T-helper 2 cell (primary cell): ENCODE measurements at regions not wholly inside any gene's neighbourhood (a gene's known extent, or its start where the extent isn't known, plus 50 kb on each side); places are given as distances from the start of the nearest gene placed in this dataset.

ENCODE experiments used
- DNase-seq, 5 experiments: peaks; one replicate each; pipeline versions ENCODE4 v3.0.0 to v3.0.0-alpha.2; 2012 to 2022

DNA sequence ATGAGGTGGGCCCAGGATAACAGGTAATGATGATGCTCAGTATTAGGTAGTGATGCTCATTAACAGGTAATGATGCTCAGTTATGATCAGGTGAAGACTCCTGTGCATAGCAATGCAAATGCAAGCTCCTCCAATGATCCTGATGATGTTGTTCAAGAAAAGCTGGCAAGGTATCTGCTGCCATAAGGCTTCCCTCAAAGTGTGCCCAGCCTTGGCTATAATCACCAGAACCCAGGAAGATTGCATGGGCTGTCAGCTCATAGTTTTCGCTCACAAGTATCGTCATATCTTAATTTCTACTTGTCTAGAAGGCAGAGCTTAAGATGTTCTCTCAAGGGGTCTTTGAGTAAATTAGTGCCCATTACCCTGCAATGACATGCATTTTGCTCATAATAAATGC, 366.2 kb upstream of the CLNK start:
- no peak for DNase-seq

DNA sequence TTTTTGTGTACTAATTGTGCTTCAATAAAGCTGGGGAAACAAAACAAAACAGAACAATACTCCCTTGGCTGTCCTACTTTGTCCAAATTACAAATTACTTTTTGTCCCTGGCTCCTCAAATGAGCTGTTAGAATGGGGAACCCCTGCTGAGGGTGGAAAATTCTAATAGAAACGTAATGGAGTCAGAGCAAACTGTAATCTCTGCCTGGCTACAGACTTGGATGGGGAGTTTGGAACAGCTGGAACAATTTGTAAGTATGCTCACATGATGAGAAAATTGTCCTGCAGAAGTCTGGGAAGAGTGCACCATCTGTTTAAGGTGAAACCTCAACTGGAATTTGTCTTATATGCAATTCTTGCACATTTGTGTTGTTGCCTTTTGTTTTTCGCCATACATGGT, 364.4 kb upstream of the CLNK start:
- DNase-seq: no peak

DNA sequence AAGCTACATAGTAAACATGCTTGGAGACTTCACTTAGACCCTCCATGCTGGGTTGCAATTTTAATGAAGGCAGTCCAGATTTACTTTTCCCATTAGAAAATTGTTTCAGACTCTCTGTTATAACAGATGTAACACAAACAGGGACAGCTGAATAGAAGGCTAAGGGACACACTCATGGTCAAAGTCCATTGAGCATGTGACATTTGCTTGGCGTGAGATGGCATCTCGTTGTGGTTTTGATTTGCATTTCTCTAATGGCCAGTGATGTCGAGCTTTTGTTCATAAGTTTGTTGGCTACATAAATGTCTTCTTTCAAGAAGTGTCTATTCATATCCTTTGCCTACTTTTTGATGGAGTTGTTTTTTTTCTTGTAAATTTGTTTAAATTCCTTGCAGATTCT, 358.2 kb upstream of the CLNK start:
- no peak for DNase-seq

DNA sequence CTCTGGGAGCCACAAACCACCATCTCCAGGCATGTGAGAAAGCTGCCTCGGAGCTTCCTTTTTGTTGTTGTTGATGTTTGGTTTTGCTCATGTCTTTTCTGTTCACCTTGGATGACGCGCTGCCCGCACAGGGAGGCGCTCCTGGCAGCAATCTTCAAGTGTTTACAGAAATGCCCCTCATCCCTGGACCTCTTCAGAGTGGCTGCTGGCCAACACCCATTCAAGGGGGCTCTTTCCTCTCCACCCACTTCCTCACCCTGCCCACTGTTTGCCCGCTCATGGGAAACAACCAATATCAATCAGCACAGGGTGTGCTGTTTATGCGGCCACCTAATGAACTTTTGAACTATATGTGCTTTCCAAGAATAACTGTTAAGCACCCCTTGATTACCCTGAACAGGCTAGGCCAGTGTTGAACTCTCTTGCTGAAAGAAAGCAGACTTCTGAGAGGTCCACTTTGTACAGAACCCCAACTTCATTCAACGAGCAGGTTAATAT, 355.1 kb upstream of the CLNK start:
- DNase-seq: no peak

DNA sequence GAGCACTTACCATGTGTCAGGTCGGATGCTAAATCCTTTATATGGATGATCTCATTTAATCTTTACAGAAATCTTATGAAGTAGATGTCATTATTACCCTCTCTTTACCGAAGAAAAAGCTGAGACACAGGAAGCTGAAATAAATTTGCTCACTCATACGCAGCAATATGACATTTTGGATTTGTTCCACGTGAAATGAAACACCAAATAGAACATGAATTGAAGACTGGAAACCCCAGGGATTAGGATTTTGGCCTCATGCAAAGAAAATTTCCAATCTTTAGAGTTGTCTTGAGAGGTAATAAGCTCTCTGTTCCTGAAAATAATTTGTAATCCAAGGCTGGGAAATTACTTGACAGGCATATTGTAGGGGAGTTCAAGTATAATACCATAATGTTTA, 354.4 kb upstream of the CLNK start:
- DNase-seq: no peak

DNA sequence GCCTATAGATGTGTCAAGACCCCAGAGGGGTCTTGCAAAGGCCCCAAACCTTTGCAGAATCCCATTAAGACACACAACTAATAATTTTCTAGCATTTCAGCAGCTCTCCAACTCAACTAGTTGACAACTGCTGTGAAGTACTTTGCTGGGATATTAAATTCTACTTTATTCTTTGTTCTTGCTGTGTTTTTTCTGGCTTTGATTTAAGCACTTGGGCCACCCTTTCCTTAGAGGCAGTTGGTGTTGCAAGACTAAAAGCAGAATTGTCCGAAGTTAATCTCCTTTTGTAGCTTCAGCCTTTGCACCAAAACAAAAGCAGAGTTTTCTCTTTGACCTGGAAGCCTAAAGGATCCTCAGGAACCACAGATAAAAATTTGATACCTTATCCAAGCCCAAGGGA, 353.1 kb upstream of the CLNK start:
- no peak for DNase-seq

DNA sequence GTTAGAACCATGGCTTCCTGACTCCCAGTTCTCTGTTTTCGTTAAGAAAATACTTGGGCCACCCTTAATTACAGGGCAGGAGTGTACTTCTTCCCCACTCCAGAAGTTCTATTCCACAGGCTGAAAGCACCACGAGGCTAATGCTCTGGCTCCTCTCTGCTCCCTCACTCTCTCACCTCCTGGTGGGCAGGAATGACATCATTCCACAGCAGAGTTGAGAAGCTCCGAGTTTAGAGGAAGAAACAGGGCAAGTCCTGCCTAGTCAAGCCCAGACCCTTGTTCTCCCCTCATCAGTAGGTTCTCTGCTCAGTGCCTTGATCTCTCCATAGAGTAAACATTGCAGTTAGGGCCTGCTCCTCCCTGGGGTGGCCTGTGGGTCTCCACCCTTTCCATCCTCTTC, 343.8 kb upstream of the CLNK start:
- no peak for DNase-seq

DNA sequence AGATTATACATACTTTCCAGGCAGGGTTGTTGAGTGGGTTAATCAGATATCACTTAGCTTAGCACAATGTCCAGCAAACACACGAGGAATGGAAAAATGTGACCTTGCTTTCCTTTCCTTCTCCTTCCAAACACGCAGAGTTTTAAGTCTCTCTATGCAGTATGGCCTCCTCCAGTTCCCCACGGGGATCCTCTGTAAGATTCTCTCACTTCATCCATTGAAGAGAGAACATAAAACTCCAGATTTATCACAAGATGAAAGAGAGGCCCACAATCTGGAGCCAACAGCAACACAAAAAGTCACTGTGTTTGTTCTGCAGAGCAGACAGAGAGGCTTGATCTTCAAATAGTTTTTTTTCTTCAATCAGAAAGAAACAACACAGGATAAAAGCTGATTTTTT, 336.8 kb upstream of the CLNK start:
- DNase-seq: no peak

DNA sequence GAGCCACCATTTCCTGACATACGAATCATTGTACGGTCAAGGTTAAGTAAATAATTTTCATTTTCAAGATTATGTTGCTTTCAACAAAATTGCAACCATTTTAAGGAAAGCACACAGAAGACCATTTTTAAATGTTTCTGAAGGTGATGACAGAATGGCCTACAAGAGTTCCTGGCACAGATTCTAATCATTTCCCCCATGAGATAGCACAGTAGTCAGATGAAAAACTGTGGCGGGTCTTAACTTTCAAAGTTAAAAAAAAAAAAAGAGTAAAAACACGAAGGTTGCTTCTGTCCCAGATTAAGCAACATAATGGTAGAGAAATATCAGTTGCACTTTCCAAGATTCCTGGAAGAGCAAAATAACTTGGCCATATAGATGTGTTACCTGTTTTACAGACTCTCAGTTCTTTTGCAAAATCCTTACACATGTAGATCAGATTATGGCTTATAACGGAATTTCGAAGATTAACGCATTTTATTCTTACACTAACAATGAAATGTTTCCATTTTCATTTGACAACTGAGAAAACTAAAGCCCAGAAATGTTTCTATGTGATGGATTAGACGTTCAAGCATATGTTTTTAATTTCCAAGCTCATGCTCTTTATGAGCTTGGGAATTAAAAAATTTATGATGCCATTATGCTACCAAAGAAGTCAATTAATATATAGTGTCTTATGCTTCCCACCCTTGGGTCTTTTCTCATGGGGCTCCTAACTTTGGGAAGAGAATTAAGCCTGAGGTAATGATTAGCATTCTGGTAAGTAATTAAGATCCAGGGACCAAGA, 335.1 kb upstream of the CLNK start:
- DNase-seq: no peak

DNA sequence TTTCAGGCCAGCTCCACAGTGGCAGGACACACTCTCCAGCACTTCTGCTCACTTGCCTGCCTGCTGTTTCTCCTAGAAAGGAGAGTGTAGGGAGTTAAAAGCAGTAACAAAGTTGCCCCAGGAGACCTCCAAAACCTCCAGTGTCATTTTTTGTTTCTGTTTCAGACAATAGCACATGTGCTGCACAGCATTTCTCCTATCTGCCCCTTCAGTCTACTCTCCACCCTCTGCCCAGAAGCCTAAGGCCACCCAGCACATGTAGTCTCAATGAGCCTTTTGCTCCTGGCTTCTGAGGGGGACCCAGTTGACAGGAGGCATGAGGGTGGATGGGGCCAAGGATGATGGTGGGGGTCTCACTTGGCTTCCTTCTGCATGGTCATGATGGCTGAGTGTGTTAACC, 329.6 kb upstream of the CLNK start:
- DNase-seq: no peak

DNA sequence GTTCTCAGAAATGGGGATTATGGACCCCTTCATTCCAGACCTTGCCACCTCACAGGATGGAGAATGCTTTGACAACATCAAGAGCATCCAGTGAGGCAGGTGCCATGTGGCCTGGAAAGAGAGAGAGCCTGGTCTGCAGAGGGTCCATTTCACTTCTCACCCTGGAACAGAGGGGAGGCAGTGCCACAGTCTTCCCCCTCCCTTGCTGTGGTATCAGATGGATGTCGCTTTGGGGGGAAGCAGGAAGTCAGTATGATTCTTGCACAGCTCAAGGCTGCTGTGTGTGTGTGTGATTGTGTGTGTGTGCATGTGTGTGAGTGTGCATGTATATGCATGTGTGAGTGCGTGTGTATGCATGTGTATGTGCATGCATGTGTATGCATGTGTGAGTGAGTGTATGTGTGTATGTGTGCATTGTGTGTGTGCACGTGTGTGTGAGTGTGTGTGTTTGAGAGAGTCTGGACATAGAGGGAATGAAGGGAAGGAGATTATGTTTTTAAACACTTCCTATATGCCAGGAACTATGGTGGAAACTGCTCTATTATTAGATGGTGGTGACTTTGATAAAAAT, 328.6 kb upstream of the CLNK start:
- no peak for DNase-seq

DNA sequence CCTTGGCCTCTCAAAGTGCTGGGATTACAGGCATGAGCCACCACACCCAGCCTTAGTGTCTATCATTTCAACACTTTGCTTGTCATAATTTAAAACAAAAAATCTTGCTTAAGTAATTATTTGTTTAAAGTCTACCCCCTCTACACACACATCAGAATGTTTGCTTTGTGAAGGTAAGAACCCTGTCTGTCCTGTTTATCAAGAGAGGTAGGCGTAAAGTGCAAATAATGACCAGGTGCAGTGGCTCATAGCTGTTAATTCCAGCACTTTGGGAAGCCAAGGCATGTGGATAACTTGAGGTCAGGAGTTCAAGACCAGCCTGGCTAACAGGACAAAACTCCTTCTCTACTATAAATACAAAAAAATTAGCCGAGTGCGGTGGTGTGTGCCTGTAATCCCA, 326.7 kb upstream of the CLNK start:
- DNase-seq: no peak

DNA sequence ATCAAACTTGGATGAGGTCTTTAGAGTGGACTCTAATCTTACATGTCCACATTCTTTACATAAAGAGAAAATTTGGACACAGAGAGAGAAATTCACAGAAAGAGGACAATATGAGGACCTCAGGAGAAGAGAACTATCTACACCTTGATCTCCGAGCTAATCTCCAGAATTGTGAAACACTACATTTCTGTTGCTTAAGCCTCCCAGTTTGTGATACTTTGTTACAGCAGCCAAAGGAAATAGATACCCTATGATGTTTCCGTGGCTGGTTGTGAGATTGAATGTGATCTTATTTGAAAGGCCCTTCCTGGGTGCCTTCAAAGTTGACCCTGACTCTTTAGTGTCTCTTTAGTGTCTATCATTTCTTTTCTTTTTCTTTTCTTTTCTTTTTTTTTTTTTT, 326.1 kb upstream of the CLNK start:
- DNase-seq: no peak

DNA sequence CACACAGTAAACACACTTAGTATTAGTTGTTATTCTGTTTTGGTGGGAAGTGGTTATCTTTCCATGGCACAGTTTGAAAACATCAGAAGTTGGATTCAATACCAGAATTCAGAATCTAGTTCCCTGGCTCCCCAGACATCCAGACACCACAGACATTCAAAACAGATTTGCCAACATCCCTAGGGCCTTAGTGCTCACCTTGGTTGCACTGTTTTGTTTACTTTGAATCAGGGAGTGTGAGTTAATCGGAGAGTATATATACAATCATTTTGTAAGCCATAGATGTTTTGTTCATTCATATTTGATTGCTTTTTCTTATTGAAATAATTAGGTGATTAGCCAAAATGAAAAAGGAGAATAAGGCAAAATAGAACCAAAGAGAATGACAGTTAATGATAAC, 324.7 kb upstream of the CLNK start:
- DNase-seq: no peak

DNA sequence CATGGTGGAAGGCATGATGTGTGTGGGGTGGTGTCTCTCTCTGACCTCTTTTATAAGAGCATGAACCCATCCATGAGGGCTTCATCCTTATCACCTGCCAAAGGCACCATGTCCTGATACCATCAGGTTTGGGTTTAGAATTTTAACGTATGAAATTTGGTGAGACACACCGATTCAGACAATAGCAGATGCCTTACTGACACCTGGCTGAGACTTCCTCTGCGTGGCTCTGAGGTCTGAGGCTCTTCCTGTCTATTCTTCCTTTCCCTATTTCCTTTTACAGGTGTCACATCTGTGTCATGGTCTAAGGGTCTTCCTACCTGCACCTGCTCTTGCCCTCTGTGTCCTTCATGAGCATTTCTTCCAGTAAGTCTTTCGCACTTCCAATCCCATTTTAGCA, 320.7 kb upstream of the CLNK start:
- DNase-seq: no peak

DNA sequence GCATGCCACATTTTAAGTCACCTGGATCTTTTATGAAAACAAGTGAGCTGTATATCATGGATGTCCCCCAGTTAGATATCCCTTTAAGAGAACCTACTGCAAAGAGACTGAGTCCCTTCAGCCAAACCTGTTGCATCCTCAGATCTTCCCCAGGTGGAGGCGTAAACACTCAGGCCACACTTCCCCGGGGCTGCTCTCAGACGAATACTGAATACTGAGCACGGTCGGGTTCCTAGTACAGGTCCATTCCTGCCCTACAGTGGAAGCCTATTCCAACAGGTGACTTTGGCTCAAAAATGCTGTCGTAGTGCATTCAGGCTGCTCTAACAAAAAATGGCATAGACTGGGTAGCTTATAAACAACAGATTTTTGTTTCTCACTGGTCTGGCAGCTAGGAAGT, 320.2 kb upstream of the CLNK start:
- DNase-seq: no peak

DNA sequence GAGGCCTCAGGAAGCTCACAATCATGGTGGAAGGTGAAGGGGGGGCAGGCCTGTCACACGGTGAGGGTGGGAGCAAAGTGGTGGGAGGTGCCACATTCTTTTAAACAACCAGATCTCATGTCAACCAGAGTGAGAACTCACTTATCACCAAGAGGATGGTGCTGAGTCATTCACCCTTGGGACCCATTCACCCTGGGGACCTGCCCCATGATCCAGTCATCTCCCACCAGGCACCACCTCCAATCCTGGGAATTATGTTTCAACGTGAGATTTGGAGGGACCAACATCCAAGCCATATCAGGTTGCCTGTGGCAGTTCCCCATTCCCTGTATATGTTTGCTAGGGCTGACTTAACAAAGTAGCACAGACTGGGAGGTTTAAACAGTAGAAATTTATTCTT, 318.4 kb upstream of the CLNK start:
- no peak for DNase-seq

DNA sequence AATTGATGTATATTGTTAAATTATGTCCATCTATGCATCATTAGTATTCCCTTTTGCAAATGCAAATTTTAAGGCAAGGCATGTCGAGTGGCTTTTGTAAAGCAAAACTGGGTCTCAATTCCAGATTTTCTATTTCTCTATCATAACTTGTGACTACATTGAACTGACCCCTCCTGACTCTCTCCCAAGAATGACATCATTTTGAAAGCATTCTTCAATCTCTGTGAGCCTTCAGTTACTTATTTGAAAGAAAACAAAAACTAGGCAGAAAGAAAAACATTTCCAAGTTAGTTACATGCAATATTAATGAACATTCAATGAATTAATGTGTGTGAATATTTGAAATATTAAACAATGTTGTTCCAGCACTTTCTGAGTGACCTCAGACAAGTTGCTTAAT, 314.3 kb upstream of the CLNK start:
- DNase-seq: no peak

DNA sequence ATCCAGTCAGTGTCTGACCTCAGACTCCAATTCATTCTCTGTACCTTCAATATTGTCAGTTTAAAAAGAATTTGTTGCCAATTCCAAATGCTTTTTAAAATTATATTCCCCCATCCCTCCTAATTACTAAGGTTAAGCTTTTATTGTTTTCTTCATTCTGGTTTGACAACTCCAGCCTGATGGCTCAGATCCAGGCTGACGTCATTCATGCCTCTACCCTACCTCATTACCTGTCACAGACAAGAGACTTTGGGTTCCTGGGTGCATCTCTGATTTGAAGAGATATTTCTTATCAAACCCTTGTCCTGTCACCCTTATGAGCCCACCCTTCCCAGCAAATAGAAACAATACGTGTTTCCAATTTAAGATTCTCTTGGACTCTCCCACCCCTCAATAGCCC, 300.2 kb upstream of the CLNK start:
- no peak for DNase-seq

DNA sequence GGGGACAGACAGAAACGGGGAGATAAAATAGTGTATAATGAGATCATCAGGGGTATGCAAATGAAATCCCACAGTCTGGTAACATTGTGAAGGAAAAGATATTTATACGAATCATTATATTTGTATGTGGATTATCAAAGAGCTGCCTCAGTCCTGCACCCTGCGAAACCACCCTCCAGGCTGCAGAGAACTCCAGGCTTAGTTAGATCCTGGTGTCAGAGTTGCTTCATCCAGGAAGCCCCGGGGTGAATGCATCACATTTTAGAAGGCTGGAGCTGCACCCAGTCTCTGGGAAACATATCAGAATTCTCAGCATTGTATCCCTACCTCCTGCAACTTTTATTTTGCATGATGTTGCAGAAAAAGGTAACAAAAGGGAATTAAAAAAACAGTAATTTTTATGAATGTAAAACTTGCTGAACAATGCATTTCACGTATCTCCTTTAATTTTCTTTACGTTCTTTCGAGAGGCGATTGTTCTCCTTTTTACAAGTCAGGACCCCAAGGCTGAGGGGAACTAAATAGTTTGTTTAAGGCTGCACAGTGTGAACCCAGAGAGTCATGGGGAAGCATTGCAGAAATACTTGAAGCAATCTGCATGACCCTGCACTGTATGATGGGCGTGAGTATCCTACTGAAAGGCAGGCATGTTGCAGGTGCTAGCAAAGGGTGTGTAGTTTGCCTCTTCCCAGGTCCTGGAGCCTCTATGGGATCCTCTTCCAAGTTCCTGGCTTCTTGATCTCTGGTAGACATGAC, 299.5 kb upstream of the CLNK start:
- DNase-seq: no peak

DNA sequence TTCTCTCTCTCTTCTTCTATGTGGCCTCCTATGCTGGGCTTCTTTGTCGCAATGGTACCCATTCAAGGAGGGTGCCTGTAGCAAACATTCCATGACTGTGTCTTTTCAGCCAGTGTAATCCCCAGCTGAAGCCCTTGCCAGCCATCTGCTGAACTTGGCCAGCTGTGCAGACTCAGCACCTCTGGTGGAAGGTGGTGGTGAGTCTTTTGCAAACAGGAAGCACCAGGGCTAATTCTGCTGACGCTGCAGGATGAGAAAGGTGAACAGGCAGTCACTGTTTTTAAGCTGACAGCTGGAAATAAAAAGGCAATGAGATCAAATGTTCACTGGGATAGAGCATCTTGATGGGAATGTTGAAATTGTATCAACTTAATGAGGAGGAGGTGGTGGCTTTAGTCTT, 298.7 kb upstream of the CLNK start:
- peak in 1 of 5 experiments; percentile 78 for DNase-seq

DNA sequence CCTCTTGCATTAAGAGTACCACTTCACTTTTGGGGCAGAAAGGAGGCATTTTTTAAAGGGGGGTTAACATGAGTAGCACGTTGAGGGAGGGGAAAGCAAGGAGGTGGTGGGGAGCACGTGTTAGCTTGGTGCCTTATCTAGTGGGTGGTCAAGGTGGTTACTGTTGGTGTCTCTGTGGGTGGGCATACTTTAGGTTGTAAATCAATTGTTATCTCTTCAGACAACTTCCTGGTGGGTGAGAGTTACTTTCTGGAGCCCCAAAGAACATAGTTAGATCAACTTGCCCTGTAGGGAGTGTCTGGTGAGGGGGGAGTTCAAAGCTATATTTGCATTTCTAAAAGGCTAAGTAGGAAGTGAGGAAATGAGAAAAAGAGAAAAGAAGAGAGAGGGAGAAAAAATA, 297.7 kb upstream of the CLNK start:
- peak in 1 of 5 experiments; percentile 22 for DNase-seq

DNA sequence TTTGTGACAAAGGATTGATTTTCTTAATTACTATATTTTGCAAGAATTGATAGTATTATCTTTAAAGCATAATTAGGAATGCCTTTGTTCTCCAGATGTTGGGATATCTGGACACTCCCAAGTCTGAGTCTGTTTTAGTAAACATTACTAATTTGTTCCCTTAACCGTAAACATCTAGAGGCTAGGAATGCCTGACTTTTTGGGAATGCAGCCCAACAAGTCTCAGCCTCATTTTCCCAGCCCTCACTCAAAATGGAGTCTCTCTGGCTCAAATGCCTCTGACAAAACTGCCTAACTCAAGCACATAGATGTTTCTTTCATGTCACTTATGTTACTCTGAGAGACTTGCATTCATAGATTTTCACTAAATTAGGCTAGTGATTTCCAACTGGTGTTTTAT, 297.0 kb upstream of the CLNK start:
- no peak for DNase-seq

DNA sequence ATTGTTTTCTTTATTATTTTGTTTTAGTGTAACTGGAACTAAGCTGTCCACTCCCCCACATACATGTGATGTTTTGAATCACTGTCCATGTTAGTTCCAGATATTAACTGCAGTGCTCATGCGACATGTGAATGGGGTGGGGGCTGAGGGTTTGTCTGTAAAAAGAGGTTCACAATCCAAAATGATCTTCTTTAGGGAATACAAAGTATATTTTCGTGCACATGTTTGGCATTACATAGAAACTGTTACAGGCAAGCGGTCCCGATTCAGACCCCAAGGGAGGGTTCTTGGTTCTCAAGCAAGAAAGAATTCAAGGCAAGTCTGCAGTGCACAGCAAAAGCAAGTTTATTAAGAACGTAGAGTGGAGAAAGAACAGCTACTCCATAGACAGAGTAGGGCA, 296.5 kb upstream of the CLNK start:
- no peak for DNase-seq
